Bronchial epithelial cell (primary cell): ENCODE measurements at regions not wholly inside any gene's neighbourhood (a gene's known extent, or its start where the extent isn't known, plus 50 kb on each side); places are given as distances from the start of the nearest gene placed in this dataset.

Source experiments
- DNase-seq: peaks from one replicate; pipeline ENCODE4 v3.0.0-alpha.2; 2010; ENCODE audit warnings: low read depth
- FAIRE-seq: peaks from 2 replicates; lab custom pipeline; 2011; peaks lifted over from hg19 to GRCh38; lab: Jason Lieb, UNC
- H3K27me3 ChIP-seq: 2 replicates; pipeline ENCODE4 v1.5.1; 2011; ENCODE audit warnings: low read length; ENCODE audit not compliant: control insufficient read depth, insufficient read depth
- H3K36me3 ChIP-seq: 2 replicates; pipeline ENCODE4 v1.5.1; 2011; ENCODE audit warnings: low read length; ENCODE audit not compliant: control insufficient read depth, insufficient read depth
- H3K4me3 ChIP-seq: 2 replicates; pipeline ENCODE4 v1.5.1; 2011; ENCODE audit warnings: mild to moderate bottlenecking, low read depth, low read length, control low read depth
- TF ChIP-seq, protein P1 (sequence below): IDR thresholded peaks from 2 replicates; pipeline ENCODE4 v1.5.1; 2011; ENCODE audit warnings: mild to moderate bottlenecking, moderate library complexity, low read length, control low read depth, inconsistent platforms; ENCODE audit not compliant: insufficient read depth, severe bottlenecking

- FAIRE-seq (no peak), DNase-seq (no peak)
- Histone ChIP-seq H3K36me3 (no peaks in the 10 kb centered on the region), H3K4me3 (no peak overlapping the region), H3K27me3 (no peaks in the 10 kb centered on the region)
- TF ChIP-seq, protein P1, sequence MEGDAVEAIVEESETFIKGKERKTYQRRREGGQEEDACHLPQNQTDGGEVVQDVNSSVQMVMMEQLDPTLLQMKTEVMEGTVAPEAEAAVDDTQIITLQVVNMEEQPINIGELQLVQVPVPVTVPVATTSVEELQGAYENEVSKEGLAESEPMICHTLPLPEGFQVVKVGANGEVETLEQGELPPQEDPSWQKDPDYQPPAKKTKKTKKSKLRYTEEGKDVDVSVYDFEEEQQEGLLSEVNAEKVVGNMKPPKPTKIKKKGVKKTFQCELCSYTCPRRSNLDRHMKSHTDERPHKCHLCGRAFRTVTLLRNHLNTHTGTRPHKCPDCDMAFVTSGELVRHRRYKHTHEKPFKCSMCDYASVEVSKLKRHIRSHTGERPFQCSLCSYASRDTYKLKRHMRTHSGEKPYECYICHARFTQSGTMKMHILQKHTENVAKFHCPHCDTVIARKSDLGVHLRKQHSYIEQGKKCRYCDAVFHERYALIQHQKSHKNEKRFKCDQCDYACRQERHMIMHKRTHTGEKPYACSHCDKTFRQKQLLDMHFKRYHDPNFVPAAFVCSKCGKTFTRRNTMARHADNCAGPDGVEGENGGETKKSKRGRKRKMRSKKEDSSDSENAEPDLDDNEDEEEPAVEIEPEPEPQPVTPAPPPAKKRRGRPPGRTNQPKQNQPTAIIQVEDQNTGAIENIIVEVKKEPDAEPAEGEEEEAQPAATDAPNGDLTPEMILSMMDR, result no peak
Measured at GRCh38 chr7:13037216-13037615, 349.8 kb downstream of the ARL4A start.

DNA sequence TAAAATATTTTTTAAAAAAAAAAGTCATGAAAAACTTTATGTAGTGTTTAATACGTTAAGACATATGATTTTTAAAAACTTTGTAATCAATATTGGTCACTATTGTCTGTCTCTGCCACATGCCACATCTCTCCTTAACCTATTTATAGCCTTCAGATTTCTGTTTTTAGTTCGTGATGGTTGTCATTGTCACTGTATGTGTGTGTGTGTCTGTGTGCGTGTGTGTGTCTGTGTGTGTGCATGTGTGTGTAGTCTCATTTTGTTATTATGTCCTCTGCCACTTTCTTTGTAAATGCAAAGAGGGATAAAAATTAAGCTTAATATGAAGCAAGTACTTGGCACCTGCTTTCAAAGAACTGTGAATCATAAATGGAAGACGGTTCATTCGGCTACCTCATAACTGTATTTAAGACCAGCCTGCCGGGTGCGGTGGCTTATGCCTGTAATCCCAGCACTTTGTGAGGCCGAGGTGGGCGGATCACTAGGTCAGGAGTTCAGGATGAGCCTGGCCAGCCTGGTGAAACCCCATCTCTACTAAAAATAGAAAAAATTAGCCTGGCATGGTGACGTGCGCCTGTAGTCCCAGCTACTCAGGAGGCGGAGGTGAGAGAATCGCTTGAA, 354.0 kb downstream of the ARL4A start:
- Histone ChIP-seq H3K36me3 (no peaks in the 10 kb centered on the region), H3K27me3 (no peaks in the 10 kb centered on the region), H3K4me3 (no peak overlapping the region)
- FAIRE-seq, result no peak
- DNase-seq, result no peak
- TF ChIP-seq, protein P1, result no peak

DNA sequence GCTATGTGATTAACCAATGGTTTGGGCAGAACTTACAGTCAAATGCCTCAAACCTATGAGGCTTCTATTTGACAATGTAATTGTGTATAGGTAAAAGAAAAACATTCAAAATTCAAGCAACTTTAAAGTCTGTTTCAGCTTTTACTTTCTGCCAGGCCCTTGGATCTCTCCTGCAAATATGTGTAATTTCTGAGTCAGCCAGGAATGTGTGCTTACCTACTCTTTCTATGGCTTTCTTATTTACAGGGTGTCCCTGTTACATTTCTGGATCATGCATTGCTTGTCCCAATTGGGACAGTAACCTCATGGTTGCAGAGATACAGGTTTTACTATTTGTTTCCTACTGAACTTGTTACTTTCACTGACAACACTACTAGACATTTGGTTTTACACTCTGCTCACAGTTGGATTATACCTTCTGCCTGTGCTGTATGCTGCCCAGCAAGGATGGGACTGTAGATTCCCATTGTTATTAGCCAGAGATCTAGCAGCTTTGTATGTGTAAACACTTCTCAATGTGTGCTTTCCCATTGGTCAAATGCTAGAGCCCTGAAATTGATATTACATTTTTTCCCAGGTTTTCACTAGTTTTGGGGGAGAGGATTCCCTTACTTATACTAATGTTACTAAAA, 355.3 kb downstream of the ARL4A start:
- TF ChIP-seq, protein P1, result no peak
- no peaks in the 10 kb centered on the region for H3K36me3 ChIP-seq
- DNase-seq (peak; percentile 57), FAIRE-seq (no peak)
- H3K27me3 ChIP-seq, result no peaks in the 10 kb centered on the region
- H3K4me3 ChIP-seq, result no peak overlapping the region

DNA sequence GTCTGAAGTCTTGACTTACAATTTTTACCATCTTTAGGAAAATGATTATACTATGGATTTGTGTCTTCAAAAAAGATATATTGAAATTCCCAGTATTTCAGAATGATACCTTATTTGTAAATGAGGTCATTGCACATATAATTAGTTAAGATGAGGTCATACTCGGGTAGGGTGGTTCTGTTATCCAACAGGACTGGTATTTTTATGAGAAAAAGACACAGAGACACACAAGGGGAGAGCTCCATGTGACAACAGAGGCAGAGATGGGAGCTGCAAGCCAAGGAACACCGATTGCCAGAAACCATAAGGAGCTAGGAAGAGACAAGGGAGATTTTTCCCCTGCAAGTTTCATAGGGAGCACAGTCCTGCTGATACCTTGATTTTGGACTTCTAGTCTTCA, 356.9 kb downstream of the ARL4A start:
- TF ChIP-seq, protein P1, result no peak
- Histone ChIP-seq H3K4me3 (no peak overlapping the region), H3K27me3 (no peaks in the 10 kb centered on the region), H3K36me3 (no peaks in the 10 kb centered on the region)
- FAIRE-seq (no peak), DNase-seq (no peak)

- Histone ChIP-seq H3K27me3 (no peaks in the 10 kb centered on the region), H3K4me3 (no peak overlapping the region), H3K36me3 (no peaks in the 10 kb centered on the region)
- no peak for FAIRE-seq
- TF ChIP-seq, protein P1, result no peak
- no peak for DNase-seq
Measured at GRCh38 chr7:13047061-13047460, 359.6 kb downstream of the ARL4A start.

GRCh38 chr7:13049946-13050345, 362.5 kb downstream of the ARL4A start:
- DNase-seq, result no peak
- TF ChIP-seq, protein P1, result no peak
- no peaks in the 10 kb centered on the region for H3K36me3 ChIP-seq
- FAIRE-seq, result no peak
- H3K27me3 ChIP-seq, result no peaks in the 10 kb centered on the region
- no peak overlapping the region for H3K4me3 ChIP-seq
